ENCODE measurements at regions not wholly inside any gene's neighbourhood (a gene's known extent, or its start where the extent isn't known, plus 50 kb on each side); places are given as distances from the start of the nearest gene placed in this dataset.

GRCh38 chr4:165678236-165678935 lies 194.7 kb upstream of the TLL1 start:
- DNase-seq, result no peak

DNA sequence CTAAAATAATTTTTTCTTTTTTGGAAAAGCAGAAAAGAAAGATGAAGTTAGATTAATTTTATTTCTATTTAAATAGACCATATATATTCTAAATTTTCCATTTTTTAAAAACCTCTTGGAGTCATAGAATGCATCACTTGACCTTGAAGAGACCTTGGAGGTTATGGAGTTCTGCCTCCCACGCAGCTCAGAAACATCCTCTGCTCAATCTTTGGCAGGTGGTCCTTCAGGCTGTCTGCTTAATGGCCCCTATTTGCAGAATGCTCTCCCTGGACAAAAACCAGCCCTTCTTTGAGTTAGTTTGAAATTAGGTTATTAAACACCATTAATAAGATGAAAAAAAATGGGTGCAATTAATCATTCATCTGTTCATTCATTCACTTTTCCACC lies 194.1 kb upstream of the TLL1 start:
- DNase-seq, result no peak

DNA sequence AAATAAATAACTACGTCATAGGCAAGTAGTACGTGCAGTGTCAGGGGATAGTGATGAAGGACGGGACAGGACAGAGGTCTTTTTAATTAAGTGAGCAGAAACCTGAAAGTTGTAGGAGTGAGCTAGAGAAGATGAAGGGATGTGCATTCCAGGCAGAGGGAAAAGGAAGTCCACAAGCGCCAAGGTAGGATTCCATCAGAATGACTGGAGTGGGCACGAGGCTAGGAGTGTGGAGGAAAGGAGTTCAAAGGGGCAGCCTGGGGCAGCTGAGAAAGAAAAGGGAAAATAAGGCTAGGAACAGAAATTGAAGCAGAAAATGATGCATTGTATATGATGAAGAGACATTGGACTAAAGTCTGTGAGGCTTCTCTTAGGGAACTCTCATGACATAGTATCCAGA lies 192.2 kb upstream of the TLL1 start:
- DNase-seq, result no peak

GRCh38 chr4:165682611-165683010 lies 190.4 kb upstream of the TLL1 start:
- no peak for DNase-seq

DNA sequence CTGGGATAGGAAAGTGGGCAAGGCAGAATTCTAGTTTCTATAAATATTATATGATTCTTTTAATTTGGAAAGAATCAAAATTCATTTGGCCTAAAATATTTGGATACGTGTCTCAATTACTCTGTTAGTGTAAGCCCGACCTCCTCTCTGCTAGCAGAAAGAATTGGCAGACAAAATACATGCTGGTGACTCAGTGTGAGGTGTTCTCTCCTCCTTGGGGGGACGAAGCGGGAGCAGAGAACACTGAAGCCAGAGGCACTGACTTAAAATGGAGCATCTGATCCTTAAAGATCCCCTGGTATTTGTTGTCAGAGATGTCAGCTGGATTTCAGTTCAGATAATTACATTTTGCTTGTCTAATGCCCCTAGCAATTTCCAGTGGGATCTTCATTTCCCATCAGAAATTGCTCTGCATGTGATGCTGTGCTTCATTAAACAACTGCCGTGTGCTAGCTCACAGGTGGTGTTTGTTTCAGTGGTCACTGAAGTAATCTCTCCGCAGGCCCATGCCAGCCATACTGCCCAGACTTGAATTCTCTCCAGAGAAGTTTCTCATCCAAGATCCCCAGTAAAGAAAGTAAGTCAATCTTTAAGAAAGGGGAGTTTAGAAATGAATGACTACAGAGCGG lies 188.7 kb upstream of the TLL1 start:
- no peak for DNase-seq

- no peak for DNase-seq
Measured at GRCh38 chr4:165686756-165687155, 186.3 kb upstream of the TLL1 start.

DNA sequence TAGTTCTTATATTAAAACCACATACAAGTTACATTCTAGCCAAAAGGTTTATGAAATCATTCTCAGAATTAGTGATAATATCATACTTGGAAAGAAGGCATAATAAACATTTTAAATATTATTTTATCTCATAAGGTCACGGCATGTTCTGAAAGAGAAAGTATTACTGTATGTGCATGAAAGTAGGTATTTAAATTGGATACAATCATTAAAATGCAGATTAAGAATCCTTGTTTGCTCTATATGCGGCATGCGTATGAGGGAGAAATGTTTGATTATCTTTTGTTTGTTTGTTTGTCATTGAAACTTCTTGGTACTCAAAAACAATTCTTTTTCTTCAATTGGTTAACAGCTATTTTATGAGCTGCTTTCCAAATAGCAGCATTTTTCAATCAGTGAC lies 183.9 kb upstream of the TLL1 start:
- DNase-seq, result no peak

- no peak for DNase-seq
Measured at GRCh38 chr4:165692082-165692481, 181.0 kb upstream of the TLL1 start.

- no peak for DNase-seq
Measured at GRCh38 chr4:165698272-165698671, 174.8 kb upstream of the TLL1 start.

DNA sequence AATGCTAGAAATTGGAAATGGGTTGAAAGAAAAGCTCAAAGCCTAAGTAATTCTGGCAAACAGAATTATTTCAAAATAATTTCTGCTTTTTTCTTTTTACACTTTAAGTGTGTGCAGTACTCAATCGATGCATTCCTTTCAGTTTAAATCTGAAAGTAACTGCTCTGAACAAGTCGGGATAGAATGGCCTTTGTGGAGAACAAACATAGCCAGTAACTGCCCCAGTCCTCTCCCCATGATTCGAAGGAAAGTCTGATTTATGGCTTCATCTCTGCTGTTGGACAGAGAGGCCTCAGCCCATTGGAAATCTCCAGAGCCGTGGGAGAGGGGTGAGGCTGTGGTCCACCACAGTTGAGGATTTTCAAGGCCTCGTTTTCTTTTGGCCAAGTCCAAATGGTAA lies 174.0 kb upstream of the TLL1 start:
- DNase-seq, result no peak

GRCh38 chr4:165700855-165701254 lies 172.2 kb upstream of the TLL1 start:
- no peak for DNase-seq

DNA sequence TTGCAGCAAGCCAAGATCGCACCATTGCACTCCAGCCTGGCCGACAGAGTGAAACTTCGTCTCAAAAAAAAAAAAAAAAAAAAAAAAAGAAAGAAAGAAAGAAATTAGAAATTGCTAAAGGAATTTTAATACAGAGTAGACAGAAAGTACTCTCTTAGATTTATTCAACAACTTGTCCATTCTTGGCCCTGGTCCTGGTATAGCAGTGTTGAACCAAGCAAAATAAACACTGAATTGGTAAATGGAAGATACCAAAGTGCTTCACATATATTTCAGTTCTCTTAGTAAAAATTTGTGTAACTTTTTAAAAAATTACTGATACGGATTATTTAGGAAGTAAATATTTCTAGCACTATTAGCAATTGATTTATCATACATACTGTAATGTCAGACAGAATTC lies 165.9 kb upstream of the TLL1 start:
- DNase-seq, result no peak

DNA sequence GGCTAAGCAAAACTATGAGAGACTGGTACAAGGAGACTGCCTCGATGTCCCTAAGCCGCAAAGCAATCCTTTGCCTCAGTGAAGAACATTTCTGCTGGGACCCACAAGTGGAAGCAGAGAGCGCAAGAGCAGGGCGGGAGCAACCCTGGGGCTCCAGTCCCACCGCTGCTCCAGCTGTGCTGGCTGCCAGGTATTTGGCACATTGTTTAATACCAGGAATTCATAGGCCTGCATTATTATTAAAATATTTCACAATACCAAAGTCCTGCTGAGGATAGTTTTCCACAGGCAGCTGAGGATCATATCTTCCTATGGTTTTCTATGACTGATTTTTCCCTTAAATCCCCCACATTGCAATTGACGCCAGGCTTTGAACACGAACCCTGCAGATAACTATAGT lies 163.5 kb upstream of the TLL1 start:
- no peak for DNase-seq

GRCh38 chr4:165709973-165710526 lies 163.0 kb upstream of the TLL1 start:
- DNase-seq, result no peak

DNA sequence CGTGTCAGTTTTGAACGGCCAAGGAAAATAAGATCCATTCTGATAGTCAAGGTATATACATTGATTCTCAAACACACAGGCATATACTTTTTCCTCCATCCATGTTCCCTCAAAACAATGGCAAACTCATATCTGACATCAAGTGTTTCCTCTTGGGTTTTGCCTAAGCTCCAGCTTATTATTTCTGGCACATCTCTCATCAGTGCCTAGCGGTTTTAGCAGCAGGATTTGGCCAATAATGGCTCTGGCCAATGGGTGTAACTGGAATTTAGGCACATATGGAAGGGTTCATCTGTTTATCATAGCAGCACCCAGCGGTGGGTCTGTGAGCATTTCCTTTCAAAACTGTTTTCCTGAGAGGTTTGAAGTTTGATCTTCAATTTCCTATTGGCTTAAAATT lies 161.6 kb upstream of the TLL1 start:
- DNase-seq, result no peak

DNA sequence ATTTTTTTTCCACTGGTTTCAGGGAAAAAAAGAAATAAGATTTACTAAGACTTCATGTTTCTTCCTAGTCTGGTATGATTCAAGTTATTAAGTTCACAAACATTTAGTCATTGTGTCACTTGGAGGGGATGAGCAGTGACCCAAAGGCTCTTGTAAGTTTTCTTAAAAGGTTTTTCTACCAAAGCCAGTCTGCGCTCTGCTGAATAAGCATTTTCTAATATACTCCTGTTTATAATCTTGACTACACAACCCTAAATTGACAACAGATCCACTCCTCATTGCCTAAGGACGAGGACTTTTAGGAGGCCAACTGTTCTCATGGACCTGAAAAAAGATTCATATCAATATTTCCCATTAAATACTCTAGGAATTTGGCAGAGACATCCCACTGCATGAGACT lies 161.1 kb upstream of the TLL1 start:
- no peak for DNase-seq

DNA sequence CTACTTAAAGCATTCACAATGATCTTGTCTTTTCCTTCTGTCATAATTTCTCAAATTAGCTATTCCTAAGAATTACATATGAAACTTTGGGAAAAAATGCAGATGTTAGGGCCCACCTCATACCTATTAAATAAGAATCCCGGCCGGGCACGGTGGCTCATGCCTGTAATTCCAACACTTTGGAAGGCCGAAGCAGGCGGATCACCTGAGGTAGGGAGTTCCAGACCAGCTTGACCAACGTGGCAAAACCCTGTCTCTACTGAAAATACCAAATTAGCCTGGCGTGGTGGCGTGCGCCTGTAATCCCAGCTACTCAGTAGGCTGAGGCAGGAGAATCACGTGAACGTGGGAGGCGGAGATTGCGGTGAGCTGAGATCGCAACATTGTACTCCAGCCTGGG lies 158.4 kb upstream of the TLL1 start:
- DNase-seq, result no peak

- no peak for DNase-seq
Measured at GRCh38 chr4:165715211-165715610, 157.8 kb upstream of the TLL1 start.

GRCh38 chr4:165715989-165716388 lies 157.0 kb upstream of the TLL1 start:
- DNase-seq, result no peak

GRCh38 chr4:165716472-165716871 lies 156.6 kb upstream of the TLL1 start:
- peak; percentile 53 for DNase-seq

- DNase-seq, result no peak
Measured at GRCh38 chr4:165718660-165719059, 154.4 kb upstream of the TLL1 start.

- no peak for DNase-seq
Measured at GRCh38 chr4:165720411-165721082, 152.5 kb upstream of the TLL1 start.

DNA sequence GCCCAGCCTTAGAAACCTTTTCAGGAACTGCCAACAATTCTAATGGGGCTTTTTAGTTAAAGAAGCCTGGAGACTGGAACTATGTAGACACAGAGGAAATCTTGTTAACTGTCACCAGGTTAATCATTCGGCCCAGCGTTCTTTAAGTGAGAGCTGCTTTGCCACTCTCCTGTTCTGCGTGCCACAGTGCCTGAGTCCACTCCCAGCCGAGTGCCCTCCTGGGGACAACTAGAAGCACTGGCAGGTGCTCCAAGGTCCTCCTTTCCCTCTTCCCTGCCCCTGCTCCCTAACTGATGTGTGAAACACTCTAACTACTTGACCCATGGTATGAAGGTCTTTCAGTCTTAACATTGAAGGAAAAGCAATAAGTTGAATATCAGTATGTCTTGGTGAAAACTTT lies 151.2 kb upstream of the TLL1 start:
- no peak for DNase-seq

Data from NCI-H1436 (cell line).